Body of pancreas (tissue), 4 donors: ENCODE measurements at regions not wholly inside any gene's neighbourhood (a gene's known extent, or its start where the extent isn't known, plus 50 kb on each side); places are given as distances from the start of the nearest gene placed in this dataset.

Experiments
- ATAC-seq: fragments of 150-250 bp; one replicate; pipeline ENCODE4 v1.9.1; 2016
- DNase-seq, 4 donors: peaks; one replicate each; pipeline ENCODE4 v3.0.0-alpha.2; 2019
- H3K27ac ChIP-seq, 4 donors: fragments of 200-600 bp; sonication (generic); 1 replicate in 3 of 4; 2 replicates in 1 of 4; pipeline versions ENCODE4 v1.5.1 to v1.6.1; 2016 to 2019; ENCODE audit warnings: mild to moderate bottlenecking in 1 of 4, mixed read lengths in 1 of 4, moderate library complexity in 1 of 4
- H3K27me3 ChIP-seq, 2 donors: fragments of 200-600 bp; sonication (generic); one replicate each; pipeline ENCODE4 v1.6.0; 2016; ENCODE audit warnings: mild to moderate bottlenecking in 1 of 2
- H3K36me3 ChIP-seq, 2 donors: fragments of 200-600 bp; sonication (generic); replicated peaks in 1 of 2; 2 replicates each; pipeline ENCODE4 v1.5.1; 2016; ENCODE audit warnings: low read depth in 2 of 2; ENCODE audit not compliant: insufficient read depth in 1 of 2
- H3K4me1 ChIP-seq: fragments of 200-600 bp; sonication (generic); one replicate; pipeline ENCODE4 v1.6.0; 2016
- H3K4me3 ChIP-seq, 2 donors: fragments of 200-600 bp; sonication (generic); 1 replicate in 1 of 2; 2 replicates in 1 of 2; pipeline ENCODE4 v1.5.1; 2016 to 2019
- H3K9me3 ChIP-seq, 3 donors: fragments of 200-600 bp; sonication (generic); 1 replicate in 2 of 3; 2 replicates in 1 of 3; pipeline ENCODE4 v1.5.1; 2016
- CTCF ChIP-seq, 7 experiments: fragments of 450-650 bp in 4 of 7; fragments of 200-600 bp in 3 of 7; sonication (generic) in 3 of 7; IDR thresholded peaks; one replicate each; pipeline ENCODE4 v1.5.1; 2016 to 2019; ENCODE audit warnings: antibody characterized with exemption in 7 of 7
- POLR2A ChIP-seq, 3 donors: fragments of 450-650 bp; IDR thresholded peaks; one replicate each; pipeline ENCODE4 v1.6.1; 2016; ENCODE audit warnings: antibody characterized with exemption in 3 of 3, mild to moderate bottlenecking in 2 of 3
- WGBS, 2 donors: methylation state at CpG; one replicate each; pipeline ENCODE4 v1.1.5; 2017; 5-methylcytosine and 5-hydroxymethylcytosine counted together
- intact Hi-C: fragments of 100-400 bp; cut with DNase I; formaldehyde crosslinking; loops from one replicate; pipeline ENCODE4 v1.15.1; 2023

- WGBS, 2 donors, result 62 to 63% methylated on average over 1 of the region's 1 CpG
- intact Hi-C loops, result no loop called here
- DNase-seq (no peak), ATAC-seq (no peak)
- Histone ChIP-seq H3K27ac (no peak overlapping the region), H3K9me3 (no peaks in the 10 kb centered on the region), H3K4me1 (no peaks in the 10 kb centered on the region), H3K4me3 (no peak overlapping the region), H3K36me3 (no peaks in the 10 kb centered on the region), H3K27me3 (no peaks in the 10 kb centered on the region)
- TF ChIP-seq POLR2A (IDR thresholded peaks at IDR 0.05) (no peak), CTCF (IDR thresholded peaks at IDR 0.05) (no peak)
Measured at GRCh38 chr7:119571666-119572065, 701.3 kb upstream of the KCND2 start.

DNA sequence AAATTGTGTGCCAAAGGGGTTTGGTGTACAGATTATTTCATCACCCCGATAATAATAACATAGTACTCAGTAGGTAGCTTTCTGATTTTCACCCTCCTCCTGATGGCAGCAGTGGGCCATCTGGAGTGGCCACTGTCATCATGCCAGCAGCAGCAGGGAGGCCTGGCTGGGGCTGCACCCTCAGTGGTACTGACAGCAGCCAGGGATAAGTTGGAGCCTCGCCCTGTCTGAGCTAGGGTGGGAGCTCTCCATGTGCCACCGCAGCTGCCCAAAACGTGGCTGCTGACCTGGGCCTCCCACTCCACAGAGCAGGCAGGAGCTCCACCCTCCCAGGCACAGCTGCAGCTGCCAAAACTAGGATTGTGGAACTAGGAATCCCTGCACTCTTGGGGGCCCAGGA is 700.8 kb upstream of the KCND2 start:
- no peaks in the 10 kb centered on the region for H3K36me3 ChIP-seq
- no peak overlapping the region for H3K27ac ChIP-seq
- DNase-seq, result no peak
- no peaks in the 10 kb centered on the region for H3K9me3 ChIP-seq
- intact Hi-C loops, result no loop called here
- no peaks in the 10 kb centered on the region for H3K4me1 ChIP-seq
- no peaks in the 10 kb centered on the region for H3K27me3 ChIP-seq
- no peak for ATAC-seq
- TF ChIP-seq POLR2A (IDR thresholded peaks at IDR 0.05), result no peak
- no peak for TF ChIP-seq CTCF (IDR thresholded peaks at IDR 0.05)
- WGBS, 2 donors, result 43 to 63% methylated on average over 3 to 4 of the region's 4 CpGs
- no peak overlapping the region for H3K4me3 ChIP-seq

GRCh38 chr7:119572541-119572940 is 700.4 kb upstream of the KCND2 start:
- H3K27ac ChIP-seq, result no peak overlapping the region
- intact Hi-C loops, result no loop called here
- no peaks in the 10 kb centered on the region for H3K36me3 ChIP-seq
- no peaks in the 10 kb centered on the region for H3K27me3 ChIP-seq
- TF ChIP-seq POLR2A (IDR thresholded peaks at IDR 0.05) (no peak), CTCF (IDR thresholded peaks at IDR 0.05) (no peak)
- no peak for DNase-seq
- WGBS, 2 donors, result 69 to 87% methylated on average over 2 to 5 of the region's 5 CpGs
- H3K9me3 ChIP-seq, result no peaks in the 10 kb centered on the region
- ATAC-seq, result no peak
- no peak overlapping the region for H3K4me3 ChIP-seq
- H3K4me1 ChIP-seq, result no peaks in the 10 kb centered on the region

GRCh38 chr7:119578116-119578515 is 694.9 kb upstream of the KCND2 start:
- Histone ChIP-seq H3K4me3 (no peak overlapping the region), H3K9me3 (no peaks in the 10 kb centered on the region), H3K27ac (no peak overlapping the region), H3K36me3 (no peaks in the 10 kb centered on the region), H3K27me3 (no peaks in the 10 kb centered on the region), H3K4me1 (no peaks in the 10 kb centered on the region)
- no peak for ATAC-seq
- no peak for TF ChIP-seq POLR2A (IDR thresholded peaks at IDR 0.05)
- TF ChIP-seq CTCF (IDR thresholded peaks at IDR 0.05), result no peak
- 30 to 48% methylated on average over 2 of the region's 2 CpGs for WGBS, 2 donors
- DNase-seq, result no peak
- intact Hi-C loops, result no loop called here

- Histone ChIP-seq H3K27me3 (no peaks in the 10 kb centered on the region), H3K36me3 (no peaks in the 10 kb centered on the region), H3K4me3 (no peak overlapping the region), H3K9me3 (no peaks in the 10 kb centered on the region), H3K27ac (no peak overlapping the region), H3K4me1 (no peaks in the 10 kb centered on the region)
- WGBS, 2 donors, result 15 to 23% methylated on average over 4 of the region's 4 CpGs
- ATAC-seq (no peak), DNase-seq (no peak)
- no peak for TF ChIP-seq POLR2A (IDR thresholded peaks at IDR 0.05)
- no peak for TF ChIP-seq CTCF (IDR thresholded peaks at IDR 0.05)
- intact Hi-C loops, result no loop called here
Measured at GRCh38 chr7:119594956-119595355, 678.0 kb upstream of the KCND2 start.
